GM23338 (cell line): ENCODE measurements at regions not wholly inside any gene's neighbourhood (a gene's known extent, or its start where the extent isn't known, plus 50 kb on each side); places are given as distances from the start of the nearest gene placed in this dataset.

Experiments
- ATAC-seq: fragments of 200-7000 bp; cut with Tn5 transposase; 3 replicates; pipeline ENCODE4 v1.9.1; 2020
- DNase-seq: peaks from one replicate; pipeline ENCODE4 v3.0.0-alpha.2; 2015; ENCODE audit warnings: low spot score
- H2AFZ ChIP-seq: fragments of 200-600 bp; sonication (generic); 2 replicates; pipeline ENCODE4 v1.8.0; 2016; ENCODE audit warnings: antibody characterized with exemption, mild to moderate bottlenecking, moderate library complexity
- H3F3A ChIP-seq: fragments of 200-600 bp; sonication (generic); replicated peaks from 2 replicates; pipeline ENCODE4 v1.8.0; 2017; ENCODE audit warnings: antibody characterized with exemption, mixed run types, low read depth
- H3K27ac ChIP-seq: fragments of 200-600 bp; sonication (generic); 2 replicates; pipeline ENCODE4 v1.6.1; 2016; ENCODE audit warnings: low read depth
- H3K27me3 ChIP-seq: fragments of 200-600 bp; sonication (generic); 2 replicates; pipeline ENCODE4 v1.8.0; 2016; ENCODE audit warnings: mild to moderate bottlenecking, mixed run types, moderate library complexity; ENCODE audit not compliant: insufficient read depth
- H3K36me3 ChIP-seq: fragments of 200-600 bp; sonication (generic); 2 replicates; pipeline ENCODE4 v1.8.0; 2016; ENCODE audit warnings: mild to moderate bottlenecking; ENCODE audit not compliant: insufficient read depth
- H3K4me1 ChIP-seq: fragments of 200-600 bp; sonication (generic); 2 replicates; pipeline ENCODE4 v1.8.0; 2016; ENCODE audit warnings: mild to moderate bottlenecking, moderate library complexity; ENCODE audit not compliant: insufficient read depth
- H3K4me2 ChIP-seq: fragments of 200-600 bp; sonication (generic); 2 replicates; pipeline ENCODE4 v1.7.1; 2017; ENCODE audit warnings: mixed run types
- H3K4me3 ChIP-seq: fragments of 200-600 bp; sonication (generic); 2 replicates; pipeline ENCODE4 v1.6.1; 2016; ENCODE audit warnings: mixed run types
- H3K79me2 ChIP-seq: fragments of 200-600 bp; sonication (generic); replicated peaks from 2 replicates; pipeline ENCODE4 v1.8.0; 2017; ENCODE audit warnings: mild to moderate bottlenecking; ENCODE audit not compliant: insufficient read depth
- H3K9me2 ChIP-seq: fragments of 200-600 bp; sonication (generic); 2 replicates; pipeline ENCODE4 v1.8.0; 2017; ENCODE audit not compliant: insufficient read depth
- H4K20me1 ChIP-seq: fragments of 200-600 bp; sonication (generic); replicated peaks from 2 replicates; pipeline ENCODE4 v1.8.0; 2017; ENCODE audit warnings: mild to moderate bottlenecking; ENCODE audit not compliant: insufficient read depth
- H3K27ac Mint-ChIP-seq: 2 replicates; pipeline ENCODE4 v1.8.0; 2020; ENCODE audit warnings: inconsistent platforms, mild to moderate bottlenecking, moderate library complexity, mixed read lengths
- H3K27me3 Mint-ChIP-seq: 3 replicates; pipeline ENCODE4 v1.8.0; 2022; ENCODE audit warnings: low read depth, mild to moderate bottlenecking, moderate library complexity, mixed read lengths, inconsistent platforms; ENCODE audit not compliant: insufficient read depth, poor library complexity
- H3K36me3 Mint-ChIP-seq: 3 replicates; pipeline ENCODE4 v1.8.0; 2021; ENCODE audit warnings: low read depth, mild to moderate bottlenecking, inconsistent platforms, moderate library complexity, mixed read lengths
- H3K4me1 Mint-ChIP-seq: 3 replicates; pipeline ENCODE4 v1.8.0; 2020; ENCODE audit warnings: mild to moderate bottlenecking, inconsistent platforms, mixed read lengths
- H3K4me3 Mint-ChIP-seq: 3 replicates; pipeline ENCODE4 v1.8.0; 2021; ENCODE audit warnings: moderate library complexity, mild to moderate bottlenecking, inconsistent platforms, mixed read lengths
- H3K9me3 Mint-ChIP-seq: 3 replicates; pipeline ENCODE4 v1.8.0; 2020; ENCODE audit warnings: moderate library complexity, mild to moderate bottlenecking, inconsistent platforms, mixed read lengths
- CREB1 ChIP-seq: fragments of 250-450 bp; sonication (Bioruptor Pico); IDR thresholded peaks from 2 replicates; pipeline ENCODE4 v1.5.0; 2020; ENCODE audit warnings: low read depth, mild to moderate bottlenecking, moderate library complexity
- EZH2 ChIP-seq: fragments of 200-600 bp; sonication (generic); IDR thresholded peaks from one replicate; pipeline ENCODE4 v1.8.0; 2017; ENCODE audit warnings: antibody characterized with exemption, mild to moderate bottlenecking, low read depth; ENCODE audit not compliant: unreplicated experiment
- EZH2phosphoT487 ChIP-seq: fragments of 200-600 bp; sonication (generic); IDR thresholded peaks from one replicate; pipeline ENCODE4 v1.8.1; 2018; ENCODE audit warnings: antibody characterized with exemption; ENCODE audit not compliant: unreplicated experiment
- JUNB ChIP-seq: IDR thresholded peaks from one replicate; pipeline ENCODE4 v1.6.1; 2016; ENCODE audit warnings: antibody characterized with exemption; ENCODE audit not compliant: unreplicated experiment
- POLR2AphosphoS5 ChIP-seq: IDR thresholded peaks from 2 replicates; pipeline ENCODE4 v1.6.1; 2016; ENCODE audit warnings: antibody characterized with exemption, low read depth
- REST ChIP-seq: IDR thresholded peaks from one replicate; pipeline ENCODE4 v1.6.1; 2018; ENCODE audit warnings: antibody characterized with exemption; ENCODE audit not compliant: unreplicated experiment
- STAT1 ChIP-seq: IDR thresholded peaks from one replicate; pipeline ENCODE4 v1.6.1; 2016; ENCODE audit warnings: antibody characterized with exemption; ENCODE audit not compliant: unreplicated experiment
- ZNF114 ChIP-seq: fragments of 250-450 bp; sonication (Bioruptor Pico); IDR thresholded peaks from 2 replicates; pipeline ENCODE4 v1.5.0; 2020; ENCODE audit warnings: mild to moderate bottlenecking, moderate library complexity
- TF ChIP-seq, protein P1 (sequence below): IDR thresholded peaks from 2 replicates; pipeline ENCODE4 v1.6.1; 2016; ENCODE audit warnings: antibody characterized with exemption
- TF ChIP-seq, protein P2 (sequence below), 2 experiments: fragments of 200-600 bp in 1 of 2; sonication (generic) in 1 of 2; conservative IDR thresholded peaks; 2 replicates each; pipeline versions ENCODE4 v1.5.1 to v1.6.1; 2016 to 2017; ENCODE audit warnings: antibody characterized with exemption in 2 of 2, low read depth in 2 of 2, mild to moderate bottlenecking in 2 of 2, moderate library complexity in 1 of 2

DNA sequence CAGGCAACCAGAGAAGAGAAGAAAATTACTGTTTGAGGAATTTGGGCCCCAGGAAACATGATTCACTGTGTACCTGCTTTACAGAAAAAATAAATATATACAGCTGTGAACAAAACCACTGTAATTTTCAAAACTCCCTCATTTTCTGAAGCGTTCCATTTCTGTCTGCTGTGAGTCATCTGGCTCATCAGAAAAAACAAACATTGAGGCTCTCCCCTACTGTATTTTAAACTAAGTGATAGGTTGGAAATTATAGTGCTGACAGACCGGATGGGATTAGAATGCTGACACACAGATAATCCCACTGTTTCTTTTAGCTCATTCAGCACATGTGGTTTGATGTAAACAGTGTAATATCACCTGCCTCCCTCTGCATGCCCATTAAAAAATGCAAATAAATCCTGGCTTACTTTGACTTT lies 847.0 kb downstream of the TRIML1 start:
- H3K27me3 ChIP-seq = no peaks in the 10 kb centered on the region
- no peak overlapping the region for H2AFZ ChIP-seq
- Mint-ChIP-seq H3K4me3 (no peak overlapping the region), H3K36me3 (peaks cover 13% of the 10 kb centered on the region; the same call in 2 of the 3 replicates), H3K27me3 (no peaks in the 10 kb centered on the region), H3K4me1 (no peaks in the 10 kb centered on the region), H3K9me3 (peaks cover 14% of the 10 kb centered on the region; the same call in 2 of the 3 replicates), H3K27ac (no peak overlapping the region)
- H3K36me3 ChIP-seq = peaks cover 3% of the 10 kb centered on the region; the same call in 1 of the 2 replicates
- H3K27ac ChIP-seq = no peak overlapping the region
- H3F3A ChIP-seq = no peaks in the 10 kb centered on the region
- ATAC-seq (no peak), DNase-seq (no peak)
- H4K20me1 ChIP-seq = no peaks in the 10 kb centered on the region
- H3K4me1 ChIP-seq = no peaks in the 10 kb centered on the region
- no peak overlapping the region for H3K4me3 ChIP-seq
- H3K79me2 ChIP-seq = no peaks in the 10 kb centered on the region
- no peak for TF ChIP-seq STAT1
- TF ChIP-seq, protein P1, sequence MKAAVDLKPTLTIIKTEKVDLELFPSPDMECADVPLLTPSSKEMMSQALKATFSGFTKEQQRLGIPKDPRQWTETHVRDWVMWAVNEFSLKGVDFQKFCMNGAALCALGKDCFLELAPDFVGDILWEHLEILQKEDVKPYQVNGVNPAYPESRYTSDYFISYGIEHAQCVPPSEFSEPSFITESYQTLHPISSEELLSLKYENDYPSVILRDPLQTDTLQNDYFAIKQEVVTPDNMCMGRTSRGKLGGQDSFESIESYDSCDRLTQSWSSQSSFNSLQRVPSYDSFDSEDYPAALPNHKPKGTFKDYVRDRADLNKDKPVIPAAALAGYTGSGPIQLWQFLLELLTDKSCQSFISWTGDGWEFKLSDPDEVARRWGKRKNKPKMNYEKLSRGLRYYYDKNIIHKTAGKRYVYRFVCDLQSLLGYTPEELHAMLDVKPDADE = no peak
- TF ChIP-seq CREB1 (CRISPR knock-in tag) = no peak
- no peak for TF ChIP-seq POLR2AphosphoS5
- TF ChIP-seq JUNB = no peak
- TF ChIP-seq EZH2 = no peak
- no peak for TF ChIP-seq EZH2phosphoT487
- TF ChIP-seq, protein P2, sequence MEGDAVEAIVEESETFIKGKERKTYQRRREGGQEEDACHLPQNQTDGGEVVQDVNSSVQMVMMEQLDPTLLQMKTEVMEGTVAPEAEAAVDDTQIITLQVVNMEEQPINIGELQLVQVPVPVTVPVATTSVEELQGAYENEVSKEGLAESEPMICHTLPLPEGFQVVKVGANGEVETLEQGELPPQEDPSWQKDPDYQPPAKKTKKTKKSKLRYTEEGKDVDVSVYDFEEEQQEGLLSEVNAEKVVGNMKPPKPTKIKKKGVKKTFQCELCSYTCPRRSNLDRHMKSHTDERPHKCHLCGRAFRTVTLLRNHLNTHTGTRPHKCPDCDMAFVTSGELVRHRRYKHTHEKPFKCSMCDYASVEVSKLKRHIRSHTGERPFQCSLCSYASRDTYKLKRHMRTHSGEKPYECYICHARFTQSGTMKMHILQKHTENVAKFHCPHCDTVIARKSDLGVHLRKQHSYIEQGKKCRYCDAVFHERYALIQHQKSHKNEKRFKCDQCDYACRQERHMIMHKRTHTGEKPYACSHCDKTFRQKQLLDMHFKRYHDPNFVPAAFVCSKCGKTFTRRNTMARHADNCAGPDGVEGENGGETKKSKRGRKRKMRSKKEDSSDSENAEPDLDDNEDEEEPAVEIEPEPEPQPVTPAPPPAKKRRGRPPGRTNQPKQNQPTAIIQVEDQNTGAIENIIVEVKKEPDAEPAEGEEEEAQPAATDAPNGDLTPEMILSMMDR (conservative IDR thresholded peaks at IDR 0.05; ENCODE audit: low read depth in 2 of 2) = no peak
- TF ChIP-seq REST = no peak
- TF ChIP-seq ZNF114 (CRISPR knock-in tag) = no peak
- no peak overlapping the region for H3K4me2 ChIP-seq
- H3K9me2 ChIP-seq = no peaks in the 10 kb centered on the region; the same call in 1 of the 2 replicates
